GM23248 (cell line): ENCODE measurements at regions not wholly inside any gene's neighbourhood (a gene's known extent, or its start where the extent isn't known, plus 50 kb on each side); places are given as distances from the start of the nearest gene placed in this dataset.

Source experiments
- EZH2 ChIP-seq: fragments of 200-600 bp; sonication (generic); IDR thresholded peaks from 2 replicates; pipeline ENCODE4 v1.6.1; 2018; ENCODE audit warnings: antibody characterized with exemption, mild to moderate bottlenecking; ENCODE audit not compliant: insufficient read depth, poor library complexity, severe bottlenecking
- EZH2phosphoT487 ChIP-seq: fragments of 200-600 bp; sonication (generic); IDR thresholded peaks from 2 replicates; pipeline ENCODE4 v1.6.1; 2018; ENCODE audit warnings: antibody characterized with exemption, moderate library complexity, mild to moderate bottlenecking, low read depth; ENCODE audit not compliant: insufficient read depth

- TF ChIP-seq EZH2 (no peak), EZH2phosphoT487 (no peak)
These were observed 55.6 kb upstream of the KL start for GRCh38 chr13:32960626-32961025.
